ENCODE measurements at regions not wholly inside any gene's neighbourhood (a gene's known extent, or its start where the extent isn't known, plus 50 kb on each side); places are given as distances from the start of the nearest gene placed in this dataset.
"Not testable (repeated sequence)": the region's sequence is repeated elsewhere in the genome, so short reads cannot be mapped to it uniquely, and the experiment has no call there.

DNA sequence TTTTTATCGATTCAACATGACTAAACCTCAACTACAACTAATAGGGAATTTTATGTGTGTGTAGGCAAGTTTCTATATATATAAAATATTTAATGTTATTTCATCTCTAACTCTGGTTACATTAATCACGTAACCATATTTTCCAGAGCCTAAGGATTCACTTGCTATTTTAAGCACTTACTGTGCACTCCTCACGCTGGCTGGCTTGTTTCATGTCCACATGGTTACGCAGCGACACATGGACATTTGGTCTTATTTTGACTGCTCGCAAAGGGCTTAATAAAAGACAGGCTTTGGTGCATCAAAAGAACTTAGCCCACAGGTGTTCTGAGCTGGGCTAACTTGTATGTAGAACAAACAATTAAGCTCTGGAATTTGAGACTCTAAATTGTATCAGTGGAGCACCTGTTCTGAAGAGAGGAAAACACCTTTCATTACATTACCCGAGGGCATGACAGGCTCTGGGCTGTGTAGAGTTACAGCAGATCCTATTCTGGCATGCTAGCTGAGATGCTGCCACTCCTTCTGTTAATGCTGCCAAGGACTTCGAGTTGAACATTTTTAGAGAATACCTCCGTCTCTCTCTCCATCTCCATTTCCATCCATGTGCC lies 130.0 kb upstream of the NR2F2 start:
- no peak for DNase-seq
- Histone ChIP-seq H3K27me3 (no peaks in the 10 kb centered on the region), H3K4me3 (ENCODE audit: low read depth, low read length) (no peak overlapping the region), H3K36me3 (no peaks in the 10 kb centered on the region), H3K9me3 (no peaks in the 10 kb centered on the region), H3K4me1 (no peaks in the 10 kb centered on the region)
- no peak for TF ChIP-seq CTCF (IDR thresholded peaks at IDR 0.05; ENCODE audit: low read depth, low read length)

DNA sequence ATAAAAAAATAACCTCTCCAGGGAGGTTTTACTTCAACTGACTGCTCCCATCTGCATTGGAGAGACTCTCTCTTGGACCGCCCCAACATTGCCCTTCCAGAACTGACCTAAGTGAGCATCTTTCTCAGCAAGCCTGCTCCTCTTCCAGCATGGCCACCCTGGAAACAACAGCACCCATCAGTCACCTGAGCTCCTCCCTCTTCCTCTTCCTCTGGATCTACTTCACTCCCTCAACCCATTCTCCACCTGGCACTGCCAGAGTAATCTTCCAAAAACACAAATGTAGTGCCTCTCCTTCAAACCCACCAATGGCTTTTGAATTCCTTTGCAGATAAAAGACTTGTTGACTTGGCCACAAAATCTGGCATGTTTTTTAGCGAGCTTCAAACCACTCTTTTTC lies 128.8 kb upstream of the NR2F2 start:
- H3K27me3 ChIP-seq: no peaks in the 10 kb centered on the region
- H3K9me3 ChIP-seq: no peaks in the 10 kb centered on the region
- H3K4me3 ChIP-seq (ENCODE audit: low read depth, low read length): no peak overlapping the region
- no peaks in the 10 kb centered on the region for H3K36me3 ChIP-seq
- no peaks in the 10 kb centered on the region for H3K4me1 ChIP-seq
- TF ChIP-seq CTCF (IDR thresholded peaks at IDR 0.05; ENCODE audit: low read depth, low read length): no peak
- no peak for DNase-seq

GRCh38 chr15:96205588-96205987 lies 124.9 kb upstream of the NR2F2 start:
- not testable (repeated sequence) for H3K9me3 ChIP-seq; H3K27me3 ChIP-seq; H3K4me3 ChIP-seq (ENCODE audit: low read depth, low read length); DNase-seq; H3K4me1 ChIP-seq; H3K36me3 ChIP-seq

GRCh38 chr15:96207377-96208006 lies 123.0 kb upstream of the NR2F2 start:
- H3K9me3 ChIP-seq: no peaks in the 10 kb centered on the region
- H3K27me3 ChIP-seq: no peaks in the 10 kb centered on the region
- no peak overlapping the region for H3K4me3 ChIP-seq (ENCODE audit: low read depth, low read length)
- DNase-seq: no peak
- no peak for TF ChIP-seq CTCF (IDR thresholded peaks at IDR 0.05; ENCODE audit: low read depth, low read length)
- H3K4me1 ChIP-seq: no peaks in the 10 kb centered on the region
- no peaks in the 10 kb centered on the region for H3K36me3 ChIP-seq

GRCh38 chr15:96209285-96209735 lies 121.2 kb upstream of the NR2F2 start:
- DNase-seq: no peak
- no peak overlapping the region for H3K4me3 ChIP-seq (ENCODE audit: low read depth, low read length)
- TF ChIP-seq CTCF (IDR thresholded peaks at IDR 0.05; ENCODE audit: low read depth, low read length): no peak
- H3K36me3 ChIP-seq: no peaks in the 10 kb centered on the region
- no peaks in the 10 kb centered on the region for H3K4me1 ChIP-seq
- H3K9me3 ChIP-seq: no peaks in the 10 kb centered on the region
- H3K27me3 ChIP-seq: no peaks in the 10 kb centered on the region

GRCh38 chr15:96213045-96213444 lies 117.5 kb upstream of the NR2F2 start:
- Histone ChIP-seq H3K36me3 (no peaks in the 10 kb centered on the region), H3K9me3 (no peaks in the 10 kb centered on the region), H3K4me1 (no peaks in the 10 kb centered on the region), H3K4me3 (ENCODE audit: low read depth, low read length) (no peak overlapping the region), H3K27me3 (no peaks in the 10 kb centered on the region)
- no peak for TF ChIP-seq CTCF (IDR thresholded peaks at IDR 0.05; ENCODE audit: low read depth, low read length)
- DNase-seq: no peak
